SJCRH30 (cell line): ENCODE measurements at regions not wholly inside any gene's neighbourhood (a gene's known extent, or its start where the extent isn't known, plus 50 kb on each side); places are given as distances from the start of the nearest gene placed in this dataset.

ENCODE experiments used
- DNase-seq, 2 experiments: peaks; one replicate each; pipeline ENCODE4 v3.0.0-alpha.2; 2015 to 2020
- H3K27ac ChIP-seq: fragments of 250-450 bp; sonication (Bioruptor Pico); 2 replicates; pipeline ENCODE4 v1.5.1; 2020; ENCODE audit warnings: mild to moderate bottlenecking, moderate library complexity
- H3K27me3 ChIP-seq: fragments of 250-450 bp; sonication (Bioruptor Pico); 2 replicates; pipeline ENCODE4 v1.5.1; 2020; ENCODE audit warnings: mild to moderate bottlenecking, moderate library complexity
- H3K36me3 ChIP-seq: fragments of 250-450 bp; sonication (Bioruptor Pico); 2 replicates; pipeline ENCODE4 v1.5.1; 2020; ENCODE audit warnings: mild to moderate bottlenecking, moderate library complexity
- H3K4me1 ChIP-seq: fragments of 250-450 bp; sonication (Bioruptor Pico); 2 replicates; pipeline ENCODE4 v1.5.1; 2020; ENCODE audit warnings: mild to moderate bottlenecking, moderate library complexity
- H3K4me3 ChIP-seq: fragments of 250-450 bp; sonication (Bioruptor Pico); 2 replicates; pipeline ENCODE4 v1.5.1; 2020; ENCODE audit warnings: mild to moderate bottlenecking, moderate library complexity
- H3K9me3 ChIP-seq: fragments of 250-450 bp; sonication (Bioruptor Pico); replicated peaks from 2 replicates; pipeline ENCODE4 v1.5.1; 2020; ENCODE audit warnings: mild to moderate bottlenecking, moderate library complexity

- H3K36me3 ChIP-seq: no peaks in the 10 kb centered on the region
- peaks cover 6% of the 10 kb centered on the region; the same call in 1 of the 2 replicates for H3K27me3 ChIP-seq
- no peak for DNase-seq
- H3K27ac ChIP-seq: no peak overlapping the region
- no peak overlapping the region for H3K4me3 ChIP-seq
- H3K4me1 ChIP-seq: peaks cover 41% of the 10 kb centered on the region
- no peaks in the 10 kb centered on the region for H3K9me3 ChIP-seq
These were observed 125.0 kb upstream of the MEF2A start for GRCh38 chr15:99440551-99441443.

- DNase-seq: no peak
- no peak overlapping the region for H3K4me3 ChIP-seq
- H3K27ac ChIP-seq: no peak overlapping the region
- peaks cover 5% of the 10 kb centered on the region; the same call in 1 of the 2 replicates for H3K27me3 ChIP-seq
- H3K4me1 ChIP-seq: peaks cover 41% of the 10 kb centered on the region
- no peaks in the 10 kb centered on the region for H3K9me3 ChIP-seq
- no peaks in the 10 kb centered on the region for H3K36me3 ChIP-seq
These were observed 124.4 kb upstream of the MEF2A start for GRCh38 chr15:99441444-99441800.

GRCh38 chr15:99441871-99442251 is 123.9 kb upstream of the MEF2A start:
- Histone ChIP-seq H3K4me3 (no peak overlapping the region), H3K4me1 (peaks cover 44% of the 10 kb centered on the region), H3K9me3 (no peaks in the 10 kb centered on the region), H3K36me3 (no peaks in the 10 kb centered on the region), H3K27me3 (peaks cover under 1% of the 10 kb centered on the region; the same call in 1 of the 2 replicates), H3K27ac (no peak overlapping the region)
- no peak for DNase-seq

- Histone ChIP-seq H3K4me3 (no peak overlapping the region), H3K4me1 (peaks cover 47% of the 10 kb centered on the region)
- DNase-seq: no peak
These were observed 123.4 kb upstream of the MEF2A start for GRCh38 chr15:99442252-99442897.

GRCh38 chr15:99443056-99443756 is 122.6 kb upstream of the MEF2A start:
- DNase-seq: no peak
- H3K4me1 ChIP-seq: peaks cover 41% of the 10 kb centered on the region
- H3K9me3 ChIP-seq: no peaks in the 10 kb centered on the region
- H3K4me3 ChIP-seq: no peak overlapping the region
- no peaks in the 10 kb centered on the region for H3K36me3 ChIP-seq
- no peaks in the 10 kb centered on the region for H3K27me3 ChIP-seq
- peak overlapping the region; percentile 65 for H3K27ac ChIP-seq

More at GRCh38 chr15:99442252-99442897, 123.4 kb upstream of the MEF2A start:
- H3K36me3 ChIP-seq: no peaks in the 10 kb centered on the region
- H3K9me3 ChIP-seq: no peaks in the 10 kb centered on the region
- 0 out of 2 replicates have a peak overlapping the region, but pooled peaks have one; percentile 3 for H3K27ac ChIP-seq
- H3K27me3 ChIP-seq: no peaks in the 10 kb centered on the region

GRCh38 chr15:99443768-99444446 is 121.9 kb upstream of the MEF2A start:
- DNase-seq: peak; percentile 94 to 98
- peak overlapping the region; percentile 65 for H3K27ac ChIP-seq
- H3K4me1 ChIP-seq: peaks cover 48% of the 10 kb centered on the region
- no peaks in the 10 kb centered on the region for H3K9me3 ChIP-seq
- H3K36me3 ChIP-seq: no peaks in the 10 kb centered on the region
- no peak overlapping the region for H3K4me3 ChIP-seq
- H3K27me3 ChIP-seq: no peaks in the 10 kb centered on the region

GRCh38 chr15:99445272-99445850 is 120.4 kb upstream of the MEF2A start:
- Histone ChIP-seq H3K27me3 (no peaks in the 10 kb centered on the region), H3K36me3 (no peaks in the 10 kb centered on the region), H3K4me3 (no peak overlapping the region), H3K4me1 (peaks cover 48% of the 10 kb centered on the region), H3K9me3 (no peaks in the 10 kb centered on the region), H3K27ac (no peak overlapping the region)
- DNase-seq: no peak

- Histone ChIP-seq H3K4me3 (peak overlapping the region; percentile 26), H3K27ac (peak overlapping the region; percentile 52), H3K9me3 (no peaks in the 10 kb centered on the region), H3K36me3 (no peaks in the 10 kb centered on the region), H3K27me3 (no peaks in the 10 kb centered on the region), H3K4me1 (peaks cover 50% of the 10 kb centered on the region)
- DNase-seq: peak in 1 of 2 experiments; percentile 37
These were observed 119.0 kb upstream of the MEF2A start for GRCh38 chr15:99446565-99447496.

- Histone ChIP-seq H3K9me3 (no peaks in the 10 kb centered on the region), H3K27ac (peak overlapping the region; percentile 52), H3K27me3 (no peaks in the 10 kb centered on the region), H3K4me3 (peak overlapping the region; percentile 26), H3K4me1 (peaks cover 41% of the 10 kb centered on the region), H3K36me3 (no peaks in the 10 kb centered on the region)
- peak; percentile 97 to 98 for DNase-seq
These were observed 118.0 kb upstream of the MEF2A start for GRCh38 chr15:99447497-99448371.

- no peaks in the 10 kb centered on the region for H3K9me3 ChIP-seq
- no peak overlapping the region for H3K4me3 ChIP-seq
- no peaks in the 10 kb centered on the region for H3K36me3 ChIP-seq
- H3K4me1 ChIP-seq: peaks cover 27% of the 10 kb centered on the region
- H3K27me3 ChIP-seq: no peaks in the 10 kb centered on the region
- DNase-seq: no peak
- no peak overlapping the region for H3K27ac ChIP-seq
These were observed 116.3 kb upstream of the MEF2A start for GRCh38 chr15:99449514-99449913.

GRCh38 chr15:99450896-99451358 is 114.9 kb upstream of the MEF2A start:
- Histone ChIP-seq H3K4me3 (peak overlapping the region; percentile 8; the same call in 1 of the 2 replicates), H3K9me3 (no peaks in the 10 kb centered on the region), H3K27ac (no peak overlapping the region), H3K27me3 (no peaks in the 10 kb centered on the region), H3K4me1 (peaks cover 31% of the 10 kb centered on the region), H3K36me3 (no peaks in the 10 kb centered on the region)
- DNase-seq: peak; percentile 64 to 67

GRCh38 chr15:99451484-99451883 is 114.3 kb upstream of the MEF2A start:
- Histone ChIP-seq H3K9me3 (no peaks in the 10 kb centered on the region), H3K36me3 (no peaks in the 10 kb centered on the region), H3K27me3 (no peaks in the 10 kb centered on the region), H3K27ac (no peak overlapping the region), H3K4me3 (no peak overlapping the region), H3K4me1 (peaks cover 31% of the 10 kb centered on the region)
- DNase-seq: no peak
